GM20000 (cell line): ENCODE measurements at regions not wholly inside any gene's neighbourhood (a gene's known extent, or its start where the extent isn't known, plus 50 kb on each side); places are given as distances from the start of the nearest gene placed in this dataset.

Experiments used
- DNase-seq: peaks from one replicate; pipeline ENCODE4 v3.0.0; 2012; ENCODE audit warnings: low spot score
- CTCF ChIP-seq: IDR thresholded peaks from 2 replicates; pipeline ENCODE4 v1.5.1; 2012; ENCODE audit warnings: mild to moderate bottlenecking, control low read depth; ENCODE audit errors: extremely low read depth, missing control alignments

GRCh38 chr3:182092662-182093262 lies 381.0 kb downstream of the SOX2 start:
- no peak for TF ChIP-seq CTCF
- no peak for DNase-seq

GRCh38 chr3:182094321-182094720 lies 382.6 kb downstream of the SOX2 start:
- DNase-seq, result no peak
- no peak for TF ChIP-seq CTCF

GRCh38 chr3:182104881-182105280 lies 393.2 kb downstream of the SOX2 start:
- no peak for DNase-seq

GRCh38 chr3:182105875-182106274 lies 394.1 kb downstream of the SOX2 start:
- no peak for TF ChIP-seq CTCF
- no peak for DNase-seq

More at GRCh38 chr3:182104881-182105280, 393.2 kb downstream of the SOX2 start:
- no peak for TF ChIP-seq CTCF

- DNase-seq, result no peak
- no peak for TF ChIP-seq CTCF
Observed at GRCh38 chr3:182108371-182108770, 396.6 kb downstream of the SOX2 start.

GRCh38 chr3:182111967-182112366 lies 400.2 kb downstream of the SOX2 start:
- TF ChIP-seq CTCF, result no peak
- DNase-seq, result no peak

GRCh38 chr3:182115328-182116015 lies 403.7 kb downstream of the SOX2 start:
- TF ChIP-seq CTCF, result no peak
- no peak for DNase-seq
